ENCODE measurements at regions not wholly inside any gene's neighbourhood (a gene's known extent, or its start where the extent isn't known, plus 50 kb on each side); places are given as distances from the start of the nearest gene placed in this dataset.
"Not testable (repeated sequence)": the region's sequence is repeated elsewhere in the genome, so short reads cannot be mapped to it uniquely, and the experiment has no call there.

DNA sequence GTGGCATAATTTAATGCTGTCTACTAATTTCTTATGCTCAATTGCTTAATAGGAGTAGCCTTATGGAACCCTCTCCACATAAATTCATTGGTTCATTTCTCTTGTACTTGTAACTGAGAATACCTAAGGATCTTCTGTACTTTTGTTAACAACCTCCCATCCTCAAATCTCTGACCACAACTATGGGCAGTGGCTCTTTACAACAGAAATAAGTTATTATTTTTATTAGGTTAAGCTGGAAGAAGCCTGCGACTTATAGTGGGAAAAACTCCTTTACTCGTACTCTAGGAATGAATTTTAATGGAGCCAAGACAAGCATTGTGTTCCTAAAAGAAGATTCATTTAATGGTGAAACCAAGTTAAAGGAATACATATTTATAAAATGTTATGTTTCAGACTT lies 337.1 kb upstream of the CTSO start:
- no peak overlapping the region for H3K4me3 ChIP-seq
- WGBS, 2 donors, result 53 to 70% methylated on average over 2 of the region's 2 CpGs
- intact Hi-C loops (cut with DNase I), result no loop called here
- H3K27me3 ChIP-seq, result no peaks in the 10 kb centered on the region
- no peaks in the 10 kb centered on the region for H3K36me3 ChIP-seq
- H3K9me3 ChIP-seq, result no peaks in the 10 kb centered on the region
- H3K4me1 ChIP-seq, result no peaks in the 10 kb centered on the region
- H3K27ac ChIP-seq, result no peak overlapping the region
- TF ChIP-seq, protein P1, sequence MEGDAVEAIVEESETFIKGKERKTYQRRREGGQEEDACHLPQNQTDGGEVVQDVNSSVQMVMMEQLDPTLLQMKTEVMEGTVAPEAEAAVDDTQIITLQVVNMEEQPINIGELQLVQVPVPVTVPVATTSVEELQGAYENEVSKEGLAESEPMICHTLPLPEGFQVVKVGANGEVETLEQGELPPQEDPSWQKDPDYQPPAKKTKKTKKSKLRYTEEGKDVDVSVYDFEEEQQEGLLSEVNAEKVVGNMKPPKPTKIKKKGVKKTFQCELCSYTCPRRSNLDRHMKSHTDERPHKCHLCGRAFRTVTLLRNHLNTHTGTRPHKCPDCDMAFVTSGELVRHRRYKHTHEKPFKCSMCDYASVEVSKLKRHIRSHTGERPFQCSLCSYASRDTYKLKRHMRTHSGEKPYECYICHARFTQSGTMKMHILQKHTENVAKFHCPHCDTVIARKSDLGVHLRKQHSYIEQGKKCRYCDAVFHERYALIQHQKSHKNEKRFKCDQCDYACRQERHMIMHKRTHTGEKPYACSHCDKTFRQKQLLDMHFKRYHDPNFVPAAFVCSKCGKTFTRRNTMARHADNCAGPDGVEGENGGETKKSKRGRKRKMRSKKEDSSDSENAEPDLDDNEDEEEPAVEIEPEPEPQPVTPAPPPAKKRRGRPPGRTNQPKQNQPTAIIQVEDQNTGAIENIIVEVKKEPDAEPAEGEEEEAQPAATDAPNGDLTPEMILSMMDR (IDR thresholded peaks at IDR 0.05), result no peak
- no peak for TF ChIP-seq POLR2A (IDR thresholded peaks at IDR 0.05)
- DNase-seq, result no peak

DNA sequence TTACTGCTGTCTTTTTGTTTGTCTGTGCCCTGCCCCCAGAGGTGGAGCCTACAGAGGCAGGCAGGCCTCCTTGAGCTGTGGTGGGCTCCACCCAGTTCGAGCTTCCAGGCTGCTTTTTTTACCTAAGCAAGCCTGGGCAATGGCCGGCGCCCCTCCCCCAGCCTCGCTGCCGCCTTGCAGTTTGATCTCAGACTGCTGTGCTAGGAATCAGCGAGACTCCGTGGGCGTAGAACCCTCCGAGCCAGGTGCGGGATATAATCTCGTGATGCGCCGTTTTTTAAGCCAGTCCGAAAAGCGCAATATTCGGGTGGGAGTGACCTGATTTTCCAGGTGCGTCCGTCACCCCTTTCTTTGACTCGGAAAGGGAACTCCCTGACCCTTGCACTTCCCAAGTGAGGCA lies 336.4 kb upstream of the CTSO start:
- H3K36me3 ChIP-seq; intact Hi-C loops (cut with DNase I); H3K27ac ChIP-seq; H3K4me3 ChIP-seq; H3K9me3 ChIP-seq; DNase-seq; H3K27me3 ChIP-seq; H3K4me1 ChIP-seq: not testable (repeated sequence)
- WGBS, 2 donors, result 91 to 92% methylated on average over 10 to 14 of the region's 19 CpGs

DNA sequence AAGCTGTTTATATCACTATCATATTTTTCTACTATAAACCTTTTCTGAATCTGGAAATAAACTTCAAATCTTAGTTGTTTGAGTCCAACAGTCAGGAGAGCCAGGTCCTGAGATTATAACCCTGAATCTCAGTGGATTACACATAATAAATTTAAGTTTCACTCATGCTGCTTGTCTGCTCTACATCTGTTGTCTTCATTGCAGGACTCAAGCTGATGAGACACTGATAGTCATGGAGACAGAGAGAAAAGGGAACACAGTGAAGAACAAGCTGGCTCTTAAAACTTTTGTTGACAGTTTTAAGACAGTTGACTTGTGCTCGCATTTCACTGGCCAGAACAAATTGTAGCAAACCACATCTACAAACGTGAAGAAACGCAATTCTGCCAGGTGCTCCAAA lies 327.0 kb upstream of the CTSO start:
- Histone ChIP-seq H3K9me3 (no peaks in the 10 kb centered on the region), H3K27ac (no peak overlapping the region), H3K4me3 (no peak overlapping the region), H3K36me3 (no peaks in the 10 kb centered on the region), H3K27me3 (no peaks in the 10 kb centered on the region), H3K4me1 (no peaks in the 10 kb centered on the region)
- 77 to 79% methylated on average over 3 of the region's 3 CpGs for WGBS, 2 donors
- TF ChIP-seq POLR2A (IDR thresholded peaks at IDR 0.05), result no peak
- TF ChIP-seq, protein P1 (IDR thresholded peaks at IDR 0.05), result no peak
- no peak for DNase-seq
- intact Hi-C loops (cut with DNase I), result no loop called here

DNA sequence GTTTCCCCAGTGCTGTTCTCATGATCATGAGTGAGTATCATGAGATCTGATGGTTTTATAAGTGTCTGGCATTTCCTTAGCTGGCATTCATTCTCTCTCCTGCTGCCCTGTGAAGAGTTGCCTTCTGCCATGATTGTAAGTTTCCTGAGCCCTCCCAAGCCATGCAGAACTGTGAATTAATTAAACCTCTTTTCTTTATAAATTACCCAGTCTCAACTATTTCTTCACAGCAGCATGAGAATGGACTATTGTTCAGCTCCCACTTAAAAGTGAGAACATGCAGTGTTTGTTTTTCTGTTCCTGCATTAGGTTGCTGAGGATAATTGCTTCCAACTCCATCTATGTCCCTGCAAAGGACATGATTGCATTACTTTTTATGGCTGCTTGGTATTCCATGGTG lies 311.7 kb upstream of the CTSO start:
- intact Hi-C loops (cut with DNase I), result no loop called here
- H3K27me3 ChIP-seq, result no peaks in the 10 kb centered on the region
- H3K36me3 ChIP-seq, result no peaks in the 10 kb centered on the region
- TF ChIP-seq POLR2A (IDR thresholded peaks at IDR 0.05), result no peak
- TF ChIP-seq, protein P1 (IDR thresholded peaks at IDR 0.05), result no peak
- no peaks in the 10 kb centered on the region for H3K9me3 ChIP-seq
- H3K4me3 ChIP-seq, result no peak overlapping the region
- DNase-seq, result no peak
- H3K4me1 ChIP-seq, result no peaks in the 10 kb centered on the region
- H3K27ac ChIP-seq, result no peak overlapping the region

DNA sequence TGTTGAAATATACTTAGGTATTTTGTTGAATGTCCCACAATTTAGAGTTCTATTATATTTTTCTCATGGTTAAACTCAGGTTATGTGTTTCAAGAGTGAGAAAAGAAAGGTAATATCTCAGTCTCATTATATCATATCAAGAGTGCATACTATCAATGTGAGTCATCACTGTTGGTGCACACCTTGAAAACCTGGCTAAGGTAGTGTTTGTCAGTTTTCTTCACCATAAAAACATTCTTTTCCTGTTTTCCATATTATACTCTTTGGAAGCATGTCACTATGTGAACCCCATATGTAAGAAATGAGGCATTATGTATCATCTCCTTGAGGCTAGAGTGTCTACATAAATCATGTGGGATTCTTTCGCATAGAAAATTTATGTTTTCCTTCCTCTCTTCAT lies 307.6 kb upstream of the CTSO start:
- WGBS, 2 donors, result 71 to 74% methylated on average over 1 of the region's 1 CpG
- intact Hi-C loops (cut with DNase I), result no loop called here
- H3K9me3 ChIP-seq, result no peaks in the 10 kb centered on the region
- no peak overlapping the region for H3K4me3 ChIP-seq
- H3K4me1 ChIP-seq, result no peaks in the 10 kb centered on the region
- no peak overlapping the region for H3K27ac ChIP-seq
- no peak for DNase-seq
- TF ChIP-seq POLR2A (IDR thresholded peaks at IDR 0.05), result no peak
- TF ChIP-seq, protein P1 (IDR thresholded peaks at IDR 0.05), result no peak
- H3K27me3 ChIP-seq, result no peaks in the 10 kb centered on the region
- H3K36me3 ChIP-seq, result no peaks in the 10 kb centered on the region

DNA sequence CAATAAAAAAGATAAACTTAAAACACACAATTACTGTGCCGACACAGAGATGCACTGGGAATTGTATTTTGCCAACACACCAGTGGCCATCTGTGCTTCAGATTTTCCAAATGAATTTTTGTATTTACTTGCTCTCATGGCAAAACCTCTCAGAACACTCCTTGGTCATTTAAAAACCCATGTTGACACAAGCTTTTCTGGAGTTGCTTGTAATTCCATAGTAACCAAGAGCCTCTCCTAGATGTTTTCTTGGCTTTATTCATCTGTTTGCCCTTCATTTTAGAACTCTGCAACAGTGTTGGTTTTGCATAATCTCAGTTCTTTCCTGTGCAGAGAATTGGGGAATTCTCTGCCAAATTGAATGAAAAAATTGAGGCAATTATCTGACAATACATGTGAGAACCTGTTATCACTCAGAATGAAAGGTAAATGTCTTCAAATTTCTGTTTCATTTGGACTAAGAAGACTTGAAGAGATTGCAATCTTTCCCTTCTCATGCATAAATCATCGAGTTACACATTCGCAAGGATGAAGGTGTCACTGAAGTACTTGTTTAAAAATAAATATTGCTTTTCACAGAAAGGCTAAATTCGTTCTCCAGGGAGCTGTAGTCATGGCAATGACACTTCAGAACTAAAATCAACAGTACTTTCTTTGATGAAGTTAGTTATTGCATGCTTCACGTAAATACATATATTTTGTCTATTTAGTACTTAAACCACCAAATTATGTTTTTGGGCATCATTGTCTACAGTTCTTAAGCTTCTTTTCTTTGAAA lies 301.8 kb upstream of the CTSO start:
- H3K27ac ChIP-seq, result no peak overlapping the region
- 27 to 33% methylated on average over 5 of the region's 5 CpGs for WGBS, 2 donors
- intact Hi-C loops (cut with DNase I), result no loop called here
- no peaks in the 10 kb centered on the region for H3K9me3 ChIP-seq
- no peak for TF ChIP-seq POLR2A (IDR thresholded peaks at IDR 0.05)
- TF ChIP-seq, protein P1 (IDR thresholded peaks at IDR 0.05), result no peak
- H3K4me3 ChIP-seq, result no peak overlapping the region
- H3K36me3 ChIP-seq, result no peaks in the 10 kb centered on the region
- H3K27me3 ChIP-seq, result no peaks in the 10 kb centered on the region
- H3K4me1 ChIP-seq, result no peaks in the 10 kb centered on the region
- no peak for DNase-seq

Measured in esophagus squamous epithelium (tissue), 5 donors.